Lower leg skin (tissue), 3 donors: ENCODE measurements at regions not wholly inside any gene's neighbourhood (a gene's known extent, or its start where the extent isn't known, plus 50 kb on each side); places are given as distances from the start of the nearest gene placed in this dataset.

Source experiments
- CTCF ChIP-seq, 3 donors: fragments of 450-650 bp; IDR thresholded peaks; one replicate each; pipeline ENCODE4 v1.5.1; 2016; ENCODE audit warnings: antibody characterized with exemption in 3 of 3, mild to moderate bottlenecking in 3 of 3, moderate library complexity in 2 of 3
- POLR2A ChIP-seq, 2 donors: fragments of 450-650 bp; IDR thresholded peaks; one replicate each; pipeline ENCODE4 v1.6.1; 2016 to 2017; ENCODE audit warnings: antibody characterized with exemption in 2 of 2, mild to moderate bottlenecking in 1 of 2, moderate library complexity in 1 of 2

GRCh38 chr5:68011259-68011760 is 204.2 kb upstream of the PIK3R1 start:
- TF ChIP-seq CTCF (IDR thresholded peaks at IDR 0.05) (no peak), POLR2A (IDR thresholded peaks at IDR 0.05) (no peak)
